WI38 (cell line): ENCODE measurements at regions not wholly inside any gene's neighbourhood (a gene's known extent, or its start where the extent isn't known, plus 50 kb on each side); places are given as distances from the start of the nearest gene placed in this dataset.

Experiments
- H3K4me3 ChIP-seq: 2 replicates; pipeline ENCODE4 v1.5.1; 2011; ENCODE audit warnings: low read depth, mild to moderate bottlenecking, control low read depth, low read length
- CTCF ChIP-seq: IDR thresholded peaks from 2 replicates; pipeline ENCODE4 v1.5.1; 2012; ENCODE audit warnings: low read depth, mild to moderate bottlenecking, control low read depth, low read length

DNA sequence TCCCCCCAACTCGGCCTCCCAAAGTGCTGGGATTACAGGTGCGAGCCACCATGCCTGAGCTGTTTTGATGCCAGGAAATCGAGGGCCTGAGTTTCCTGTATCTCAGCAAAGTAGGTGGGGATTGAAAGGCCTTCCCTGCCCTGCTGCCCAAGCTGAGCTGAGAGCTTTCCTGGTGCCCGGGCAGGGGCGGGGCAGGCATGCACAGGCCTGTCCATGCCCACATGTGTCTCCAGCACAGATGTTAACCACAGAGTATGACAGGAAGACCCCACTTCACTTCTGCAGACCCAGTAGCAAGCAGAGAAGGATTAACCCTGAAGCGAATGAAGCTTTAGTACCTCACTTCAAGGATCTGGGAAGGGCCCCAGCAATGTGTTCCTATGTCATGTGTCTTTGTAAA is 66.0 kb downstream of the GPR6 start:
- TF ChIP-seq CTCF, result no peak
- no peak overlapping the region for H3K4me3 ChIP-seq

- TF ChIP-seq CTCF, result no peak
Measured at GRCh38 chr6:110044622-110045021, 66.5 kb downstream of the GPR6 start.

DNA sequence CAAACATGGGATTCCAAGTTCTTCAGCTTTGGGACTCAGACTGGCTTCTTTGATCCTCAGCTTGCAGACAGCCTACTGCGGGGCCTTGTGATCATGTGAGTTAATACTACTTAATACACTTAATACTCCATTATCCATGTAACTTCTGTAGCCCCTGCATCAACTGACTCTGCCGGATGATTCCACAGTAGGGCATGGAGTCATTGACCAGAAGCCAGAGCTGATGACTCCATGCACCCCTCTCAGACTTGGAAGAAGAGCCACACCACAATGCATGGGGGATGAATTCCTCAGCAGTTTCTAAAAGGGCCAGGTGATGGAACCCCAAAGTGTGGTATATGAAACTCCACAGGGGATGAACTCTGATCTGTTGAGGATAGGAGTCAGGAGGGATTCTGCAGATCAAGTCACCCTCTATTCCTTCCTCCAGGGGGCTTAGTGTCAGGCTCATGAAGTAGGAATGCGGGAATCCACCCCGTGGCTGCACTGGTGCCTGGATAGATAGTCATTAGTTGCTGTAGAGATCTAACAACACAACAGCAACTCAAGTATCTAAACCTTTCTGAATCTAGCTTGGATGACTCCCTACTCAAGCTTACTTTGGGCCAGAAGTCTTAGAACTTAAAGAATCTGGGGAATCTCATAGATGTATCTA is 70.2 kb downstream of the GPR6 start:
- TF ChIP-seq CTCF, result no peak
- no peak overlapping the region for H3K4me3 ChIP-seq

More at GRCh38 chr6:110044622-110045021, 66.5 kb downstream of the GPR6 start:
- no peak overlapping the region for H3K4me3 ChIP-seq

DNA sequence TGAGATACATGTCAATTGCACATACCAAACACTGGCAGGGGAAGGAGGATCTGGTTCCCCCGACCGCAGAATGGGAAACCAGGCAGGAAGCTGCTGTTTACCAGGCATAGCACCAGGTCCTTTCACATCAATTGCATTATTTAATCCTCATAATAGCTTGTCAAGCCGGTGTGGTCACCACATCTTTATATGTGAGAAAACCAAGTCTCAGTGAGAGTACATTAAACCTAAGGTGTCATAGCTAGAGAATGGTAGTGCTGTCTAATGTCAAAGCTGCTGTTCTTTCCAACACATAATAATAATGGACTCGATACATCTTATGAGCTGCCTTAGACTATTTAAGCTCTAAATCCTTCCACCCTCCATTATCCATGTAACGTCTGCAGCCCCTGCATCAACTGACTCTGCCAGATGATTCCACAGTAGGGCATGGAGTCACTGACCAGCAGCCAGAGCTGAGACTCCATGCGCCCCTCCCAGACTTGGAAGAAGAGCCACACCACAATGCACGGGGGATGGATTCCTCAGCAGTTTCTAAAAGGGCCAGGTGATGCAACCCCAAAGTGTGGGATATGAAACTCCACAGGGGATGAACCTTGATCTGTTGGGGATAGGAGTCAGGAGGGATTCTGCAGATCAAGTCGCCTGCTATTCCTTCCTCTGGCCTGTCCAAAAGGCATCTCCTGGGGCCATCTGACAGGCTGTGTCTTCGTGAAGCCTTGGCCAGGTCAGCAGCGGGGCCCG is 71.8 kb downstream of the GPR6 start:
- no peak for TF ChIP-seq CTCF
- H3K4me3 ChIP-seq, result no peak overlapping the region
